ENCODE measurements at regions not wholly inside any gene's neighbourhood (a gene's known extent, or its start where the extent isn't known, plus 50 kb on each side); places are given as distances from the start of the nearest gene placed in this dataset.

GRCh38 chr10:129005080-129005479, 462.0 kb upstream of the MGMT start:
- TF ChIP-seq POLR2A (IDR thresholded peaks at IDR 0.05; ENCODE audit: low read depth, low read length): no peak
- DNase-seq (ENCODE audit: insufficient read length, low spot score): no peak
- no peak for FAIRE-seq

GRCh38 chr10:129005804-129006203, 461.2 kb upstream of the MGMT start:
- no peak for TF ChIP-seq POLR2A (IDR thresholded peaks at IDR 0.05; ENCODE audit: low read depth, low read length)
- DNase-seq (ENCODE audit: insufficient read length, low spot score): no peak
- FAIRE-seq: no peak

- FAIRE-seq (no peak), DNase-seq (ENCODE audit: insufficient read length, low spot score) (no peak)
- no peak for TF ChIP-seq POLR2A (IDR thresholded peaks at IDR 0.05; ENCODE audit: low read depth, low read length)
Observed at GRCh38 chr10:129018511-129018910, 448.5 kb upstream of the MGMT start.

GRCh38 chr10:129020651-129021330, 446.2 kb upstream of the MGMT start:
- no peak for FAIRE-seq
- no peak for TF ChIP-seq POLR2A (IDR thresholded peaks at IDR 0.05; ENCODE audit: low read depth, low read length)
- no peak for DNase-seq (ENCODE audit: insufficient read length, low spot score)

- FAIRE-seq (no peak), DNase-seq (ENCODE audit: insufficient read length, low spot score) (no peak)
- no peak for TF ChIP-seq POLR2A (IDR thresholded peaks at IDR 0.05; ENCODE audit: low read depth, low read length)
Observed at GRCh38 chr10:129021594-129022304, 445.3 kb upstream of the MGMT start.

- no peak for FAIRE-seq
- no peak for DNase-seq (ENCODE audit: insufficient read length, low spot score)
- TF ChIP-seq POLR2A (IDR thresholded peaks at IDR 0.05; ENCODE audit: low read depth, low read length): no peak
Observed at GRCh38 chr10:129023082-129023481, 444.0 kb upstream of the MGMT start.

- no peak for TF ChIP-seq POLR2A (IDR thresholded peaks at IDR 0.05; ENCODE audit: low read depth, low read length)
- no peak for FAIRE-seq
- no peak for DNase-seq (ENCODE audit: insufficient read length, low spot score)
Observed at GRCh38 chr10:129024046-129024445, 443.0 kb upstream of the MGMT start.

GRCh38 chr10:129025787-129026186, 441.3 kb upstream of the MGMT start:
- no peak for DNase-seq (ENCODE audit: insufficient read length, low spot score)
- no peak for FAIRE-seq
- no peak for TF ChIP-seq POLR2A (IDR thresholded peaks at IDR 0.05; ENCODE audit: low read depth, low read length)

- FAIRE-seq (no peak), DNase-seq (ENCODE audit: insufficient read length, low spot score) (no peak)
Observed at GRCh38 chr10:129027906-129028305, 439.1 kb upstream of the MGMT start.

GRCh38 chr10:129028451-129028850, 438.6 kb upstream of the MGMT start:
- no peak for DNase-seq (ENCODE audit: insufficient read length, low spot score)
- no peak for FAIRE-seq
- TF ChIP-seq POLR2A (IDR thresholded peaks at IDR 0.05; ENCODE audit: low read depth, low read length): no peak

More at GRCh38 chr10:129027906-129028305, 439.1 kb upstream of the MGMT start:
- TF ChIP-seq POLR2A (IDR thresholded peaks at IDR 0.05; ENCODE audit: low read depth, low read length): no peak

- DNase-seq (ENCODE audit: insufficient read length, low spot score): no peak
- no peak for TF ChIP-seq POLR2A (IDR thresholded peaks at IDR 0.05; ENCODE audit: low read depth, low read length)
- FAIRE-seq: no peak
Observed at GRCh38 chr10:129029051-129029450, 438.0 kb upstream of the MGMT start.

GRCh38 chr10:129029851-129030602, 437.0 kb upstream of the MGMT start:
- no peak for TF ChIP-seq POLR2A (IDR thresholded peaks at IDR 0.05; ENCODE audit: low read depth, low read length)
- FAIRE-seq (no peak), DNase-seq (ENCODE audit: insufficient read length, low spot score) (no peak)

GRCh38 chr10:129030603-129030895, 436.5 kb upstream of the MGMT start:
- DNase-seq (ENCODE audit: insufficient read length, low spot score) (no peak), FAIRE-seq (no peak)
- no peak for TF ChIP-seq POLR2A (IDR thresholded peaks at IDR 0.05; ENCODE audit: low read depth, low read length)

GRCh38 chr10:129030996-129031843, 435.8 kb upstream of the MGMT start:
- FAIRE-seq (no peak), DNase-seq (ENCODE audit: insufficient read length, low spot score) (peak; percentile 42)

More at GRCh38 chr10:129030996-129031843, 435.8 kb upstream of the MGMT start:
- no peak for TF ChIP-seq POLR2A (IDR thresholded peaks at IDR 0.05; ENCODE audit: low read depth, low read length)

Data from H54 (cell line).